GM23248 (cell line): ENCODE measurements at regions not wholly inside any gene's neighbourhood (a gene's known extent, or its start where the extent isn't known, plus 50 kb on each side); places are given as distances from the start of the nearest gene placed in this dataset.

Experiments
- DNase-seq: peaks from one replicate; pipeline ENCODE4 v3.0.0-alpha.2; 2015
- H2AFZ ChIP-seq: fragments of 200-600 bp; sonication (generic); 2 replicates; pipeline ENCODE4 v1.6.1; 2016; ENCODE audit warnings: antibody characterized with exemption
- H3F3A ChIP-seq: fragments of 200-600 bp; sonication (generic); 2 replicates; pipeline ENCODE4 v1.6.1; 2016; ENCODE audit warnings: mild to moderate bottlenecking, antibody characterized with exemption, mixed run types; ENCODE audit not compliant: insufficient read depth
- H3K27ac ChIP-seq: fragments of 200-600 bp; sonication (generic); 2 replicates; pipeline ENCODE4 v1.5.1; 2016; ENCODE audit warnings: mild to moderate bottlenecking
- H3K27me3 ChIP-seq: fragments of 200-600 bp; sonication (generic); replicated peaks from 2 replicates; pipeline ENCODE4 v1.6.1; 2016; ENCODE audit warnings: mild to moderate bottlenecking; ENCODE audit not compliant: insufficient read depth
- H3K36me3 ChIP-seq: fragments of 200-600 bp; sonication (generic); 2 replicates; pipeline ENCODE4 v1.6.1; 2016; ENCODE audit warnings: low read depth, mild to moderate bottlenecking
- H3K4me1 ChIP-seq: fragments of 200-600 bp; sonication (generic); 2 replicates; pipeline ENCODE4 v1.6.1; 2016; ENCODE audit warnings: mild to moderate bottlenecking; ENCODE audit not compliant: insufficient read depth
- H3K4me2 ChIP-seq: fragments of 200-600 bp; sonication (generic); one replicate; pipeline ENCODE4 v1.6.1; 2016; ENCODE audit warnings: mild to moderate bottlenecking; ENCODE audit not compliant: unreplicated experiment
- H3K4me3 ChIP-seq: fragments of 200-600 bp; sonication (generic); 2 replicates; pipeline ENCODE4 v1.5.1; 2016; ENCODE audit warnings: mild to moderate bottlenecking
- H3K79me2 ChIP-seq: fragments of 200-600 bp; sonication (generic); 2 replicates; pipeline ENCODE4 v1.6.1; 2016; ENCODE audit warnings: mild to moderate bottlenecking; ENCODE audit not compliant: insufficient read depth
- H3K9ac ChIP-seq: fragments of 200-600 bp; sonication (generic); 2 replicates; pipeline ENCODE4 v1.6.1; 2016; ENCODE audit warnings: mild to moderate bottlenecking
- H3K9me2 ChIP-seq: fragments of 200-600 bp; sonication (generic); 2 replicates; pipeline ENCODE4 v1.6.1; 2016; ENCODE audit warnings: mixed run types, mild to moderate bottlenecking, moderate library complexity; ENCODE audit not compliant: insufficient read depth
- H3K9me3 ChIP-seq: fragments of 200-600 bp; sonication (generic); one replicate; pipeline ENCODE4 v1.6.1; 2017; ENCODE audit warnings: low read depth
- H4K20me1 ChIP-seq: fragments of 200-600 bp; sonication (generic); 2 replicates; pipeline ENCODE4 v1.6.0; 2016; ENCODE audit not compliant: insufficient read depth
- EZH2 ChIP-seq: fragments of 200-600 bp; sonication (generic); IDR thresholded peaks from 2 replicates; pipeline ENCODE4 v1.6.1; 2018; ENCODE audit warnings: antibody characterized with exemption, mild to moderate bottlenecking; ENCODE audit not compliant: insufficient read depth, poor library complexity, severe bottlenecking
- EZH2phosphoT487 ChIP-seq: fragments of 200-600 bp; sonication (generic); IDR thresholded peaks from 2 replicates; pipeline ENCODE4 v1.6.1; 2018; ENCODE audit warnings: antibody characterized with exemption, moderate library complexity, mild to moderate bottlenecking, low read depth; ENCODE audit not compliant: insufficient read depth
- WGBS, 2 experiments: methylation state at CpG; one replicate each; pipeline ENCODE4 v1.1.6; 2015 to 2017; ENCODE audit warnings: low lambda C conversion rate in 2 of 2, low coverage in 1 of 2; ENCODE audit errors: missing lambda C conversion rate in 2 of 2; 5-methylcytosine and 5-hydroxymethylcytosine counted together
- in situ Hi-C: fragments of 300-500 bp; cut with MboI; formaldehyde crosslinking; loops from 2 replicates; pipeline ENCODE4 v1.15.0; 2020

DNA sequence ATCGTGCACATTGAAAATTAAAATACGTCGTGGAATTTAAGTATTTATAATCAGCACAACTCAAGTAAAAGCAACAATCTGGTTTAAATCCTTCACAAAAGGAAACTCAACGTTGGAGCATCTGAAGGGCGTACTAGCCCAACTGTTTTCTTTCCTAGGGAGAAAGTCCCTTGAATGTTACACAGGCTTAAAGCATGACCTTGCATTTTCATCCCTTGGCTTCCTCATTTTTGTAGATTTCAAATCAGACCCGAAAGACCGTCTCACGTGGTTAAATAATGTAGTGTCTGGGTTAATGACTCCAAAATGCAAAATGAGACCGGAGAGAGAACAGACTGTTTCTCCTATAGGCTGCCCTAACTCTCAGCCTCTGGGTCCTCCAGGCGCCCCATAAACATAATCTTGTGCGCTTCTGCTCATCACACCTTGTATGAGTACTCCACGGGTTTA is 249.2 kb upstream of the RREB1 start:
- H3K27me3 ChIP-seq = no peaks in the 10 kb centered on the region; the same call in 1 of the 2 replicates
- TF ChIP-seq EZH2phosphoT487 (no peak), EZH2 (no peak)
- no peak overlapping the region for H3K4me2 ChIP-seq
- no peaks in the 10 kb centered on the region for H3K36me3 ChIP-seq
- in situ Hi-C loops = no loop called here
- 92 to 94% methylated on average over 12 of the region's 12 CpGs for WGBS, 2 experiments
- H3K4me3 ChIP-seq = no peak overlapping the region
- no peaks in the 10 kb centered on the region for H3K9me2 ChIP-seq
- DNase-seq = no peak
- no peak overlapping the region for H3K27ac ChIP-seq
- H3K79me2 ChIP-seq = no peaks in the 10 kb centered on the region
- H2AFZ ChIP-seq = no peak overlapping the region
- H3K9me3 ChIP-seq = no peaks in the 10 kb centered on the region
- H4K20me1 ChIP-seq = no peaks in the 10 kb centered on the region
- no peaks in the 10 kb centered on the region for H3F3A ChIP-seq
- no peak overlapping the region for H3K9ac ChIP-seq
- peaks cover 5% of the 10 kb centered on the region for H3K4me1 ChIP-seq

DNA sequence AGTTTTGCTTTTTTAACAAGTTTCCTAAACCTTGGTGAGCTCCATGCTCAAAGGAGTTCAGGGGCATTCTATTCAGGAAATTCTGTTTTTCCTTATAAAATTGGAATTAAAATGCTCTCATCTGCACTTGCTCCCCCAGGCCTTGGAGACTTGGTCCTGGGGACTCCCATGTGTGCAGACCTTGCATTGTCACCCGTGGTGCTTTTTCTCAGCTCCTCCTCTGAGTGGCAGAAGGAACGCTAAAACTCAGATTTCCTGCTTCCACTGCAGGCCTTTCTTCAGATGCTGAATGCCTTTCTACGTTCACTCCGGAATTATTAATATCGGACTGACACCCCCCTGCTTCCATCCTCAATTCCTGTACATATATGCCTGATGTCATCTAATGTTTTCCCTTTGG is 248.7 kb upstream of the RREB1 start:
- H3K79me2 ChIP-seq = no peaks in the 10 kb centered on the region
- DNase-seq = no peak
- in situ Hi-C loops = no loop called here
- H3K4me2 ChIP-seq = no peak overlapping the region
- H3K9me3 ChIP-seq = no peaks in the 10 kb centered on the region
- no peaks in the 10 kb centered on the region for H3K9me2 ChIP-seq
- H4K20me1 ChIP-seq = no peaks in the 10 kb centered on the region
- TF ChIP-seq EZH2phosphoT487 (no peak), EZH2 (no peak)
- H3K27me3 ChIP-seq = no peaks in the 10 kb centered on the region; the same call in 1 of the 2 replicates
- H3K9ac ChIP-seq = no peak overlapping the region
- no peaks in the 10 kb centered on the region for H3K36me3 ChIP-seq
- no peak overlapping the region for H3K27ac ChIP-seq
- no peak overlapping the region for H2AFZ ChIP-seq
- 76 to 78% methylated on average over 5 of the region's 5 CpGs for WGBS, 2 experiments
- H3F3A ChIP-seq = no peaks in the 10 kb centered on the region
- peaks cover 5% of the 10 kb centered on the region for H3K4me1 ChIP-seq
- H3K4me3 ChIP-seq = no peak overlapping the region

DNA sequence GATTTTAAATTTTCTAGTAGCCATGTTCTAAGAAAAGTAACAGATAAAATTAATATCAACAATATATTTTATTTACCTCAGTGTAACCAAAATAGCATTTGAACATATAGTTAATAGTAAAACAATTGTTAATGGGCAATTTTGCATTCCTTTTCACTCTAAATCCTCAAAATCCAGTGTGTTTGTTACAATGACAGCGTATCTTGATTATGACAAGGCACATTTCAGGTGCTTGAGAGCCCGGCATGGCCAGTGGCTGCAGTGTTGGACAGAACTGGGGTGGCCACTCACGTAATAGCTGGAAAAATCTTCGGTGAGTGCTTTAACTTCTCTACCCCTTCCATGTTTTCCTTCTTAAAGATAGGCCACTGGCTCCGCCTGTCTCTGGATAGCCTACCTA is 248.0 kb upstream of the RREB1 start:
- H3K79me2 ChIP-seq = no peaks in the 10 kb centered on the region
- no peaks in the 10 kb centered on the region for H3K9me2 ChIP-seq
- no peaks in the 10 kb centered on the region for H3K9me3 ChIP-seq
- no peak overlapping the region for H2AFZ ChIP-seq
- DNase-seq = no peak
- TF ChIP-seq EZH2 = no peak
- TF ChIP-seq EZH2phosphoT487 = no peak
- H3F3A ChIP-seq = no peaks in the 10 kb centered on the region
- H3K36me3 ChIP-seq = no peaks in the 10 kb centered on the region
- H4K20me1 ChIP-seq = no peaks in the 10 kb centered on the region
- no peak overlapping the region for H3K27ac ChIP-seq
- no peak overlapping the region for H3K4me2 ChIP-seq
- 67 to 72% methylated on average over 5 of the region's 5 CpGs for WGBS, 2 experiments
- H3K4me1 ChIP-seq = peaks cover 5% of the 10 kb centered on the region
- no peak overlapping the region for H3K9ac ChIP-seq
- no peaks in the 10 kb centered on the region; the same call in 1 of the 2 replicates for H3K27me3 ChIP-seq
- in situ Hi-C loops = no loop called here
- H3K4me3 ChIP-seq = no peak overlapping the region

DNA sequence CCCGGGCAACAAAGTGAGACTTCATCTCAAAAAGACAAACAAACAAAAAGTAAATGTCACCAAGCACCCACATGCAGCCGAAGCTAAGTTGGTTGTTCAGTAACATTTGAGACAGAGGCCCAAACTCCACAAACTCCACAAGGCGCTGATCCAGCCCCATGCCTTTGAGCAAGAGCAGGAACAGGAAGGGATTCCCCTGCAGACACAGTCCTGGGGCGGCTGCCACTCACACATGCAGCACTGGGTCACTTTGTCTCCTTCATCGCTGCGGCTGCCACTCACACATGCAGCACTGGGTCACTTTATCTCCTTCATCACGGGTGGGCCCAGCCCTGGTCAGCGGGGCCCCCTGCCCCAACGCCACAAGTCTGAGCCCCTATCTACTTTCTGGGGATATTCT is 246.9 kb upstream of the RREB1 start:
- in situ Hi-C loops = no loop called here

More for the DNA sequence above, 246.9 kb upstream of the RREB1 start:
- Histone ChIP-seq H3K27me3 (no peaks in the 10 kb centered on the region; the same call in 1 of the 2 replicates), H3F3A (no peaks in the 10 kb centered on the region), H4K20me1 (no peaks in the 10 kb centered on the region), H3K36me3 (no peaks in the 10 kb centered on the region), H3K27ac (no peak overlapping the region), H3K4me3 (no peak overlapping the region), H3K4me1 (peaks cover 5% of the 10 kb centered on the region), H2AFZ (no peak overlapping the region), H3K4me2 (no peak overlapping the region), H3K9me3 (no peaks in the 10 kb centered on the region), H3K9ac (no peak overlapping the region), H3K79me2 (no peaks in the 10 kb centered on the region), H3K9me2 (no peaks in the 10 kb centered on the region)
- DNase-seq = no peak
- TF ChIP-seq EZH2 = no peak
- no peak for TF ChIP-seq EZH2phosphoT487
- 76 to 87% methylated on average over 9 of the region's 9 CpGs for WGBS, 2 experiments
